ENCODE measurements at regions not wholly inside any gene's neighbourhood (a gene's known extent, or its start where the extent isn't known, plus 50 kb on each side); places are given as distances from the start of the nearest gene placed in this dataset.

GRCh38 chrX:95823796-95824195 lies 860.8 kb upstream of the DIAPH2 start:
- DNase-seq, result no peak

- no peak for DNase-seq
These were observed 849.4 kb upstream of the DIAPH2 start for GRCh38 chrX:95835223-95835622.

DNA sequence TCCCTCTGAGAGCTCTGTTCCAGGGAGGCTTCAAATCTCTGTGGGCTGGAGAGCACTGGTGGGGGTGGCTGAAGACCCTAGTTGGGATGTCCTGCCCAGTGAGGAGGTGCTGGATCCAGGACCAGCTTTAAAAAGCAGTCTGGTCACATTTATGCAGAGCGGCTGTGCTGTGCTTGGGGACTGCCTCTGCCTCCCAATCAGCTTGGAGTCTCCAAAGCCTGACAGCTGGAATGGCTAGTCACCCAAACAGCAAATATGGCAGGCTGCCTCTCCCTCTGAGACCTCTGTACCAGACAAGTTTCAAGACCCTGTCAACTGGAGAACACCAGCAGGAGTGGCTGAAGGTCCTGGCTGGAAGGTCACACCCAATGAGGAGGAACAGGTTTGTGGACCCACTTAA lies 848.1 kb upstream of the DIAPH2 start:
- no peak for DNase-seq

DNA sequence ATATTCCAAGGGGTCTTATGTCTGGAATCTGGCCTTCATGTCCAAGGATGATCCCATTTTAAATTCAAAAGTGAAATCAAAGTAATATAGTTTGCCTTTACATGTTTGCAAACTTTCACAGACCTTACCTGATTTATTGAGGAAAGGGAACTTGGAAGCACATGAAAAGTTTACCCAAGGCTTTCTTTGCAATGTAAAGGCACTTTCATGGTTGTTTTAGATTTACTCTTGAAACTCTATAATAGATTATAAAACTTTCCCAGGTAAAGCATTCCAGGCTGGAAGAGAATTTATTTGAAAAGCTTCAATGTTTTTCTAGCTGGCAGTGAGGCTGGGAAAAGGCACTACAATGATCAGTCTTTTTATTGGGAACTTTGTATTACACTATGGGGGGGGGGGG lies 842.8 kb upstream of the DIAPH2 start:
- DNase-seq, result no peak

- no peak for DNase-seq
These were observed 824.5 kb upstream of the DIAPH2 start for GRCh38 chrX:95860127-95860526.

DNA sequence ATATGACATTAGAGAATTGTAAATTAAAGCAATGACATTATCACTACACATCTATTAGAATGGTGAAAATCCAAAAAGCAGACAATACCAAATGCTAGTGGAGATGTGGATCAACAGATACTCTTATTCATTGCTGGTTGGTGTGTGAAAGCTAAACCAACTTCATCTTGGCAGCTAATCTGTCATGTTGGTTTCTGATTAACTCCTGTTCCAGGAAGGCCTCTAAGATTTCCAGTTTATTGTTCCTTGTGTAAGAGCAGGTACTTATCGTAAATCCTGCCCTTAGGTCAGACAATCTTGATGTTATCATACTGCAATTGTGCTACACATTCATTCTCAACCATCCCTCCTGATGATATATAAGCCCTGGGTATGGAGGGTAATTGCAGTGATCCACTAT lies 809.0 kb upstream of the DIAPH2 start:
- DNase-seq, result no peak

- DNase-seq, result no peak
These were observed 805.8 kb upstream of the DIAPH2 start for GRCh38 chrX:95878874-95879273.

GRCh38 chrX:95884186-95884585 lies 800.5 kb upstream of the DIAPH2 start:
- DNase-seq, result no peak

- peak; percentile 33 for DNase-seq
These were observed 799.6 kb upstream of the DIAPH2 start for GRCh38 chrX:95885074-95885473.

DNA sequence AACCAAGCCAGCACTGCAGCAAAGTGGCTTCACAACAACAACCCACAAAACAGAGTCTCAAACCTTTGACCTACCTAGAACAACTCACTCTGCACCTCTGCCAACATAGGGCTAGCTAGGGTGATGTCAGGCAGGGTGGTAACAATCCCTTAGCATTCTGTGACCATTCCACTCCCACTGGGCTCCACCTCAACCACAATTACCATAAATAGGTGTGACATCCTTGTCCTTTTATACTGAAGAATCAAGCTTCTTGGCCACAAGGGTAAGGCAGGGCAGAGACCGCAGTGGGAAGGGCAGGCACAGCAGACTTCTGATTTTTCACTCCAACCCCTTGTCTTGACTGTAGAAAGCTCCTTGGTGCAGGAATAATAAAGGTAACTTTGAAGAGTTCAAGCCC lies 795.4 kb upstream of the DIAPH2 start:
- no peak for DNase-seq

DNA sequence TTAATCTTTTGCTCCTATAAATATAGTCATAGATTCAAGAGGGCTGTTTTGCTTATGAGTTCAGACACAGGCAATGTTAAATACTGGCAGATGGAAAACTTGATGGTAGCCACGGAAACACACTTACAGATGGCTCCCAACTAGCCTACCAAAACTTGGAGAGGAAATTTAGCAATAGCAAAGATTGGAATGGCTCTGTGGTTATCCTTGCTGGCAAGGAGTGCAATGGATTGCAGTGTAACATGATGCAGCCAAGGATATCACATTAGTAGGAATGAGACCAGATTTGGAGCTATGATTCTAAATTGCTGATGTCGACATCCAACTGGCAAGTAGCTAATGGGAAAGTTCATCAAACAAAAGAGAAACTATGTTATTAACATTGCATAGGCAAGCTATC lies 791.0 kb upstream of the DIAPH2 start:
- DNase-seq, result peak; percentile 14

DNA sequence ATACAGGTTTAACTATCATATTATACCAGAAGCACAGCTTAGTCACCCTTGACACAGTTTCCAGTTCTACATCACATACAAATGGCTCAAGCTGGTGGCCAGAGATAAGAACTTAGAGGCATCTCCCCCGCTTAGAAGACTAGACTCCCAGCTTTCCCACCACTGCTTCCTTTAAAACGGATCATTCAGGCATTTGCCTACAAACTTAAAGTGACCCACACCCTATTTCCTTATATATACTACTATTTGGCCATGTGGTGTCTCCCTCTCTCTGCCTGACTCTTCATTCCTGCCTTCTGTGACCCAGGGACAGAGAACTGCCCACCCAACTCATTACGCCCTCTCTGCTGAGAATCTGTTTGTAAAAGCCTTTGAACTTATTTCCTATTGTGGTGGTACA lies 781.2 kb upstream of the DIAPH2 start:
- DNase-seq, result no peak

- no peak for DNase-seq
These were observed 780.7 kb upstream of the DIAPH2 start for GRCh38 chrX:95903975-95904374.

DNA sequence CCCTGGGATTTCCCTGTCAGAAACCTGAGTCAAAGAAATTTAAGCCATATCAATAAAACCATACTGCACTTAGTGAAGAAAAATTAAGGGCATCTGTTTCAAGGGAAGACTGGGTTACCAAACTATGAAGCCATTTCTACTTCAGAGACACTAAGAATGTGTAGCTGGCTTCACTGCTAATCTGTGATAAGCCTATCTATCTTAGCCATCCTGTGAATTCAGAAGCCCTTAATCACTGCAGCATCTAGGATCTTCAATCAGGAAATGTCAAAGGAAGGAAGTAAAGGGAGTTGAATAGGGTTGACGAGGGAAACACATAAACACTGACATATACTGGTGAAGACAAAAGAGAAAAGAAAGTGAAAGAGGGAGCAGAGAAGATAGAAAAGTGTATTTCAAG lies 777.6 kb upstream of the DIAPH2 start:
- no peak for DNase-seq

- DNase-seq, result no peak
These were observed 773.6 kb upstream of the DIAPH2 start for GRCh38 chrX:95911062-95911461.

- no peak for DNase-seq
These were observed 765.0 kb upstream of the DIAPH2 start for GRCh38 chrX:95919605-95920004.

DNA sequence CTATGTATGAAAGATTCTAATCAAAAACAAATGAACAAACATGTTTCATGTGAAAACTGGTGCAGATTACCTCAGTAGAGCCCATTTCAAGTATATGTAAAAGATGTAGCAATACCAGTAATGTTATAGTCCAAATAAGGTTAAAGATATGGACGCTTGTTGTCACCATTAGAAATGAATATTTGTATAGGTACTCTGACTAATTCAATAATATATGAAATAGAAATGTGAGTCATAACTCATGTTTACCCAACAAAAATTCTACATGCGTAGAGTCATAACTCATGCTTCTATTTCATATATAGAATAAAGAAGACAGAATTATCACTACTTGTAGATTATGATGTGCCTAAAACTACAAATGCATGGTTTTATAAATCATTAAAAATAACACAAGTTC lies 739.1 kb upstream of the DIAPH2 start:
- DNase-seq, result no peak

DNA sequence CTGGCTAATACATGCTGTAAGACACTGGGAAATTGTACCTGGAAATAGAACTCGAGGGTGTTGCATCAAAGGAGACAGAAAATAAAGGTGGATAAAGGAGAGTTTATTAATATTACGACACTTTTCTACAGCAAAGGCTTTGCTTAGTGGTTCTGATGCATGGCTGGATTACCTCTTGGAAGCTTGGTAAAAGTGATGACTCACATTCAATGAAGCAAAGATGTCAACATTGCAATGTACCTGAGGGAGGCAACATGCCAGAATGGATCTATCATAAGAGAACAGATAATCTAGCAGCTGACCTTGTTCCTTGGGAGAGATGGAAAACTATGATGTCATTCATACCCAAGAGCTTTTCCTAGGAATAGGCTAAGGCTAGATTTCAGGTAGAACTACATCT lies 735.1 kb upstream of the DIAPH2 start:
- DNase-seq, result no peak

DNA sequence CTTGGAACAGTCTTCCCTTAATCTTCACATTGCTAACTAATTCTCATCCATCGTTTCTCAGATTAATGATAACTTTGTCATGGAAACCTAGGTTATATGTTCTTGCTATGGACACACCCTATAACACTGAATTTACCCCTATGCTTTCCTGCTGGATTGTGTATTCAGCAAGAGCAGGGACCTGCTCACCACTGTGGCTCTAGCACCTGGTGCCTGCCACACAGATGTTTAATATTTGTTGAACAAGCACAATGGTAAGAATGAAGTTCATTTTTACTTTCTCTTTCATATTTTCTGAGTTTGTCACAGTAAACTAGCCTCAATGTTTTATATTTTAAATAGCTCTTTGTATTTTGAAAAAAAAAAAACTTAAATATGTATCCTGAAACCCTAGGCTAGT lies 734.0 kb upstream of the DIAPH2 start:
- no peak for DNase-seq

DNA sequence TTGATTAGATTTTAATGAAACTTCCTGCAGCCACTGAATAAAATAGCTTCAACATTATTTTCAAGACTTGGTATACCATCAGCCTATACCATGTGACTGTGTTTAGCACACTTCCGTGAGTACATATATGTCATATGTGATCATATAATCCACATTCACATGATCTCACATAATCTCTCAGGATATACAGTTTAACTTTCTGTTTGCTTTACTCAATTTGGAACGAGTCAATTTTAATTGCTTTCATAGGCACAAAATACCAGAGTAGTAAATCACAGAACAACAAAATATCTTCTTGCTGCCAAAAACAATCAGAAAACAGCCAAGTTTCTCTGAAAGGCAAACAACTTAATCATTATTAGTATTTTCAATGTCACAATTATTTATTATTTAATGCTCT lies 731.1 kb upstream of the DIAPH2 start:
- no peak for DNase-seq

- no peak for DNase-seq
These were observed 727.9 kb upstream of the DIAPH2 start for GRCh38 chrX:95956745-95957144.

GRCh38 chrX:95973456-95974095 lies 711.1 kb upstream of the DIAPH2 start:
- peak; percentile 44 for DNase-seq

DNA sequence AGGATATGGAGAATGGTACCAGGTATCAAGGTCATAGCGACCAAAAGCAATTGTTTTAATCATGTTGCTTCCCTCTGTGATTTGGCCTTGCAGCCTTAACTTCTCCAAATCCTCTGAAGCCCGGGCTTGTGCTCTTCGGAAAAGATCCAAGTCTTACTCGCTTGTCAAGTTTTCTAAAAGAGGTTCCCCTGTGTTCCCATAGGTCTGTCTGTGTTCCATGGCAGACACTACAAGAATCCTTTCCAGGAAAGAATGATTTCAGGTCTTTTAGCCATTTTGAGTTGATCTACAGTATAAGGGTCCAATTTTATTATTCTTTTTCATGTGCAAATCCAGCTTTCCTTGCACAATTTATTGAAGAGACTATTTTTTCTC lies 710.6 kb upstream of the DIAPH2 start:
- peak; percentile 31 for DNase-seq

- DNase-seq, result no peak
These were observed 709.8 kb upstream of the DIAPH2 start for GRCh38 chrX:95974890-95975289.

- DNase-seq, result no peak
These were observed 689.1 kb upstream of the DIAPH2 start for GRCh38 chrX:95995583-95995982.

GRCh38 chrX:95996294-95996693 lies 688.3 kb upstream of the DIAPH2 start:
- DNase-seq, result no peak
